ENCODE measurements at regions not wholly inside any gene's neighbourhood (a gene's known extent, or its start where the extent isn't known, plus 50 kb on each side); places are given as distances from the start of the nearest gene placed in this dataset.

DNA sequence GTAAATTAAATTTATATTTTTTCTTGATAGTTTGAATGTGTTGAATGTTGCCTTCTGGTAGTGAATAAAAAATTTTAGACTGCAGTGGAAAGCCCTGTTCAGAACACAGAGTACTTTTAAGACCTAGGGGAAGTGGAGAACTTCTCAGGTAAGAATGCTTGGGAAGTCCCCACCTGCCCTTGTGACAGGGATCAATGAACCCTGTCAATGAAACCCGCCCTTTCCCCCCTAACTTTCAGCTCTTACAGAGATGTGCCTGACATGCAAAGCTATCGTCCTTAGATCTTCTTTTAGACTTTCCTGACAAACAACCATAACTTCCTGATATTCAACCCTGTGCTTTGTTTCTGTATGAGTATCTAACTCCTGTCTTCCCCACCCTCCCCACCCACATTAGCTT is 562.7 kb downstream of the TLE4 start:
- no peak overlapping the region for H2BK5ac ChIP-seq (ENCODE audit: insufficient read length, low read length)
- no peak overlapping the region for H4K8ac ChIP-seq (replicated peaks; ENCODE audit: insufficient read length, low read depth, low read length)
- no peak overlapping the region for H2BK20ac ChIP-seq (ENCODE audit: low read depth, low read length, poor library complexity, severe bottlenecking)
- H2AK5ac ChIP-seq (ENCODE audit: insufficient read length, low read length), result no peak overlapping the region
- no peaks in the 10 kb centered on the region for H4K20me1 ChIP-seq (ENCODE audit: control insufficient read depth, insufficient read depth, insufficient read length)
- WGBS (ENCODE audit: extremely low coverage, insufficient read length, low lambda C conversion rate), result no CpG with 5 or more reads among the region's 2 CpGs
- no peak overlapping the region for H2BK12ac ChIP-seq (ENCODE audit: insufficient read length, low read depth, low read length)
- H3K79me2 ChIP-seq (ENCODE audit: insufficient read depth, low read length), result no peaks in the 10 kb centered on the region
- H3K4me2 ChIP-seq (ENCODE audit: insufficient read depth, insufficient read length, low read length), result no peak overlapping the region
- no peak overlapping the region for H3K27ac ChIP-seq (ENCODE audit: insufficient read length, low read depth, low read length)
- H2BK15ac ChIP-seq (ENCODE audit: low read depth, low read length), result no peak overlapping the region
- H3K79me1 ChIP-seq (ENCODE audit: insufficient read depth, low read depth, low read length, poor library complexity, severe bottlenecking), result no peaks in the 10 kb centered on the region
- H2AFZ ChIP-seq (ENCODE audit: low read length), result no peak overlapping the region
- H3K9me3 ChIP-seq (ENCODE audit: control insufficient read depth, low read depth, low read length), result no peaks in the 10 kb centered on the region
- H3K27ac Mint-ChIP-seq, result no peak overlapping the region
- H3K27me3 Mint-ChIP-seq (ENCODE audit: low read depth), result peaks cover 4% of the 10 kb centered on the region; the same call in 1 of the 2 replicates
- no peak overlapping the region for H3K4ac ChIP-seq (ENCODE audit: low read depth, low read length)
- H3K23me2 ChIP-seq (ENCODE audit: insufficient read length, low read depth, low read length, poor library complexity, severe bottlenecking), result no peaks in the 10 kb centered on the region
- DNase-seq, result no peak
- H3K4me1 Mint-ChIP-seq, result peaks cover 11 to 16% of the 10 kb centered on the region in 2 experiments
- H3T11ph ChIP-seq (ENCODE audit: low read length), result no peak overlapping the region
- peaks cover 0 to 19% (median 10%) of the 10 kb centered on the region in 3 experiments; a peak in 5 of 7 replicates for H3K36me3 Mint-ChIP-seq (ENCODE audit: insufficient read depth in 1 of 3, low read depth in 3 of 3)
- H3K23ac ChIP-seq (ENCODE audit: insufficient read length, low read depth, low read length), result no peak overlapping the region
- no peak overlapping the region for H3K56ac ChIP-seq (ENCODE audit: insufficient read length, low read depth, low read length)
- peaks cover 10 to 18% of the 10 kb centered on the region in 2 experiments for H3K9me3 Mint-ChIP-seq
- no peak overlapping the region for H3K14ac ChIP-seq (ENCODE audit: insufficient read depth, low read length)
- no peak overlapping the region for H3K9ac ChIP-seq (ENCODE audit: extremely low read depth, insufficient read length, low read length)
- TF ChIP-seq, protein P1, sequence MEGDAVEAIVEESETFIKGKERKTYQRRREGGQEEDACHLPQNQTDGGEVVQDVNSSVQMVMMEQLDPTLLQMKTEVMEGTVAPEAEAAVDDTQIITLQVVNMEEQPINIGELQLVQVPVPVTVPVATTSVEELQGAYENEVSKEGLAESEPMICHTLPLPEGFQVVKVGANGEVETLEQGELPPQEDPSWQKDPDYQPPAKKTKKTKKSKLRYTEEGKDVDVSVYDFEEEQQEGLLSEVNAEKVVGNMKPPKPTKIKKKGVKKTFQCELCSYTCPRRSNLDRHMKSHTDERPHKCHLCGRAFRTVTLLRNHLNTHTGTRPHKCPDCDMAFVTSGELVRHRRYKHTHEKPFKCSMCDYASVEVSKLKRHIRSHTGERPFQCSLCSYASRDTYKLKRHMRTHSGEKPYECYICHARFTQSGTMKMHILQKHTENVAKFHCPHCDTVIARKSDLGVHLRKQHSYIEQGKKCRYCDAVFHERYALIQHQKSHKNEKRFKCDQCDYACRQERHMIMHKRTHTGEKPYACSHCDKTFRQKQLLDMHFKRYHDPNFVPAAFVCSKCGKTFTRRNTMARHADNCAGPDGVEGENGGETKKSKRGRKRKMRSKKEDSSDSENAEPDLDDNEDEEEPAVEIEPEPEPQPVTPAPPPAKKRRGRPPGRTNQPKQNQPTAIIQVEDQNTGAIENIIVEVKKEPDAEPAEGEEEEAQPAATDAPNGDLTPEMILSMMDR (conservative IDR thresholded peaks at IDR 0.05), result no peak
- H3K4me3 Mint-ChIP-seq, result no peak overlapping the region; a peak in 1 of 5 replicates
- no peak overlapping the region for H2BK120ac ChIP-seq (ENCODE audit: low read depth, low read length, poor library complexity, severe bottlenecking)
- H3K27me3 ChIP-seq (ENCODE audit: insufficient read depth, low read length), result no peaks in the 10 kb centered on the region
- H4K5ac ChIP-seq (ENCODE audit: insufficient read length, low read depth, low read length), result no peak overlapping the region
- H3K4me1 ChIP-seq (ENCODE audit: insufficient read depth, low read length), result no peaks in the 10 kb centered on the region; the same call in 1 of the 2 replicates
- no peak overlapping the region for H4K91ac ChIP-seq (ENCODE audit: insufficient read length, low read depth, low read length)
- no peak overlapping the region for H3K18ac ChIP-seq (ENCODE audit: insufficient read length, low read depth, low read length)

Measured in H9 (cell line).